Neural progenitor cell (in vitro differentiated cells): ENCODE measurements at regions not wholly inside any gene's neighbourhood (a gene's known extent, or its start where the extent isn't known, plus 50 kb on each side); places are given as distances from the start of the nearest gene placed in this dataset.

ENCODE experiments used
- EZH2 ChIP-seq: fragments of 200-600 bp; sonication (generic); IDR thresholded peaks from 2 replicates; pipeline ENCODE4 v1.6.1; 2017; ENCODE audit warnings: antibody characterized with exemption, mild to moderate bottlenecking, moderate library complexity
- EZH2phosphoT487 ChIP-seq: fragments of 200-600 bp; sonication (generic); IDR thresholded peaks from 2 replicates; pipeline ENCODE4 v1.6.1; 2017; ENCODE audit warnings: antibody characterized with exemption
- TF ChIP-seq, protein P1 (sequence below): fragments of 200-600 bp; sonication (generic); IDR thresholded peaks from 2 replicates; pipeline ENCODE4 v1.5.1; 2017; ENCODE audit warnings: antibody characterized with exemption, mild to moderate bottlenecking

DNA sequence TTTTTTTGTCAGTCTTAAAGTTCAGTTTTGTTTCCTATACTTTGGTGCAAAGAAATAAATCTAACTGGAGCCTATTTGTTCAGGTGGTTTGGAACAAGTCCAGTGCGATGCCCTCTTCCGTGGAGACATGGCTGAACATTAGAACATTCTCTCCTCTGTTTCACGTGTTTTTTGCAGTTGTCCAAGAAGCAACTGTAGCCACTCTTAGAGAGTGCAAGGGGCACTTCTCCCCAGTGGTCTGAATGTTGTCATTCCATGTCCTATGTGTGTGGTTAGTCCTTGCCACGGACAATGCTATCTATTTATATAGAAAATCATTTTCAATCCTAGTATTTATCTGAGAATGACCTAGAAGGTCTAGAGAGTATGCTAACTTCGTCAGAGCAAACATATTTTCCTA, 1232.5 kb upstream of the SEL1L start:
- no peak for TF ChIP-seq EZH2
- TF ChIP-seq, protein P1, sequence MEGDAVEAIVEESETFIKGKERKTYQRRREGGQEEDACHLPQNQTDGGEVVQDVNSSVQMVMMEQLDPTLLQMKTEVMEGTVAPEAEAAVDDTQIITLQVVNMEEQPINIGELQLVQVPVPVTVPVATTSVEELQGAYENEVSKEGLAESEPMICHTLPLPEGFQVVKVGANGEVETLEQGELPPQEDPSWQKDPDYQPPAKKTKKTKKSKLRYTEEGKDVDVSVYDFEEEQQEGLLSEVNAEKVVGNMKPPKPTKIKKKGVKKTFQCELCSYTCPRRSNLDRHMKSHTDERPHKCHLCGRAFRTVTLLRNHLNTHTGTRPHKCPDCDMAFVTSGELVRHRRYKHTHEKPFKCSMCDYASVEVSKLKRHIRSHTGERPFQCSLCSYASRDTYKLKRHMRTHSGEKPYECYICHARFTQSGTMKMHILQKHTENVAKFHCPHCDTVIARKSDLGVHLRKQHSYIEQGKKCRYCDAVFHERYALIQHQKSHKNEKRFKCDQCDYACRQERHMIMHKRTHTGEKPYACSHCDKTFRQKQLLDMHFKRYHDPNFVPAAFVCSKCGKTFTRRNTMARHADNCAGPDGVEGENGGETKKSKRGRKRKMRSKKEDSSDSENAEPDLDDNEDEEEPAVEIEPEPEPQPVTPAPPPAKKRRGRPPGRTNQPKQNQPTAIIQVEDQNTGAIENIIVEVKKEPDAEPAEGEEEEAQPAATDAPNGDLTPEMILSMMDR = no peak
- no peak for TF ChIP-seq EZH2phosphoT487
